ENCODE measurements at regions not wholly inside any gene's neighbourhood (a gene's known extent, or its start where the extent isn't known, plus 50 kb on each side); places are given as distances from the start of the nearest gene placed in this dataset.

DNA sequence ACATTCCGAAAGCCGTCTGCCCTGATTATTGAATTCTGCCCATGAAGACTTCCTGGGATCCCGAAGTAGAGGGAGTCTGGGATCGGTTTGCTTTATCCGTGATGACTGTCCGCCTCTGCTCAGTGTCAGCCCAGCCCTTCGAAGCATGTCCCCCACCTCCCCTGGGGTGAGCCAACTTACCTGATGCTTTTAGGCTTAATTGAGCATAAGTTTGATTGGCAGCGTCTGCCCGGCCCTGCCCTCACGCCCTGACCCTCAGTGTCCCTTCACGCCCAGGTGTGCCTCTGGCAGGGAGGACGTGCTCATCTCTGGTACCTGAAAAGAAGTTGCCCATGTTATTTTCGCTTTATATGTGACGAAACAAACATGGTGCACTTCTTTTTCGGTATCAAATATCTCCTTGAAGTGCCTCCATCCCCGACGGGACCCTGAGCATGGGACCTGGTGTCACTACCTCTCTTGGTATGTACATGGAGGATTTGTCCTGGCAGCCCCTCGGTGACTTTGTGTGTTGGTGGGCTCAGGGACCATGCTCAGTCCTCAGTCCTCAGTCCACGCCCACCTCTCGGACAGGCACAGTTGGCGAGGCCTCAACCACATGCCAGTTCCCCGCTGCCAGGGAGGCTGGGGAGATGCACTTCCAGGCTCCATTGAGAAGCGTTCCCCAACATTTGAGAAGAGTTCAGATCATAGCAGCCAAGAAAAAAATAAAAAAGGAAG is 130.1 kb upstream of the RTL1 start:
- Mint-ChIP-seq H3K27me3 (ENCODE audit: low read depth, unreplicated experiment) (peaks cover 5% of the 10 kb centered on the region), H3K36me3 (ENCODE audit: low read depth, unreplicated experiment) (peaks cover 25% of the 10 kb centered on the region), H3K27ac (ENCODE audit: unreplicated experiment) (peak overlapping the region; percentile 77), H3K4me3 (ENCODE audit: unreplicated experiment) (no peak overlapping the region), H3K4me1 (ENCODE audit: low read depth, unreplicated experiment) (peaks cover 5% of the 10 kb centered on the region), H3K9me3 (ENCODE audit: unreplicated experiment) (peaks cover 13% of the 10 kb centered on the region)
- FAIRE-seq (no peak), DNase-seq (ENCODE audit: low read depth) (no peak)
- no peak overlapping the region for H3K4me3 ChIP-seq (ENCODE audit: insufficient read depth, low read depth, low read length)
- peaks cover 36% of the 10 kb centered on the region for H3K79me2 ChIP-seq (ENCODE audit: insufficient read depth, low read length)
- no peak overlapping the region for H2AFZ ChIP-seq (ENCODE audit: low read depth, low read length)
- TF ChIP-seq, protein P1, sequence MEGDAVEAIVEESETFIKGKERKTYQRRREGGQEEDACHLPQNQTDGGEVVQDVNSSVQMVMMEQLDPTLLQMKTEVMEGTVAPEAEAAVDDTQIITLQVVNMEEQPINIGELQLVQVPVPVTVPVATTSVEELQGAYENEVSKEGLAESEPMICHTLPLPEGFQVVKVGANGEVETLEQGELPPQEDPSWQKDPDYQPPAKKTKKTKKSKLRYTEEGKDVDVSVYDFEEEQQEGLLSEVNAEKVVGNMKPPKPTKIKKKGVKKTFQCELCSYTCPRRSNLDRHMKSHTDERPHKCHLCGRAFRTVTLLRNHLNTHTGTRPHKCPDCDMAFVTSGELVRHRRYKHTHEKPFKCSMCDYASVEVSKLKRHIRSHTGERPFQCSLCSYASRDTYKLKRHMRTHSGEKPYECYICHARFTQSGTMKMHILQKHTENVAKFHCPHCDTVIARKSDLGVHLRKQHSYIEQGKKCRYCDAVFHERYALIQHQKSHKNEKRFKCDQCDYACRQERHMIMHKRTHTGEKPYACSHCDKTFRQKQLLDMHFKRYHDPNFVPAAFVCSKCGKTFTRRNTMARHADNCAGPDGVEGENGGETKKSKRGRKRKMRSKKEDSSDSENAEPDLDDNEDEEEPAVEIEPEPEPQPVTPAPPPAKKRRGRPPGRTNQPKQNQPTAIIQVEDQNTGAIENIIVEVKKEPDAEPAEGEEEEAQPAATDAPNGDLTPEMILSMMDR (IDR thresholded peaks at IDR 0.05; ENCODE audit: insufficient read depth, low read depth, low read length) = no peak
- TF ChIP-seq EZH2 (IDR thresholded peaks at IDR 0.05; ENCODE audit: insufficient read depth, low read length) = no peak
- no peaks in the 10 kb centered on the region for H3K9me3 ChIP-seq (ENCODE audit: insufficient read depth, low read depth, low read length)
- no peaks in the 10 kb centered on the region for H3K4me1 ChIP-seq (ENCODE audit: insufficient read depth, low read length)
- no peak overlapping the region for H3K27ac ChIP-seq (ENCODE audit: low read depth, low read length)
- H3K36me3 ChIP-seq (ENCODE audit: insufficient read depth, low read length) = peaks cover 41% of the 10 kb centered on the region
- no peak overlapping the region for H3K9ac ChIP-seq (ENCODE audit: low read length)
- peaks cover 83% of the 10 kb centered on the region for H4K20me1 ChIP-seq (ENCODE audit: insufficient read depth, low read length)
- no peaks in the 10 kb centered on the region for H3K27me3 ChIP-seq (ENCODE audit: insufficient read depth, low read length)
- H3K4me2 ChIP-seq (ENCODE audit: low read length) = no peak overlapping the region

DNA sequence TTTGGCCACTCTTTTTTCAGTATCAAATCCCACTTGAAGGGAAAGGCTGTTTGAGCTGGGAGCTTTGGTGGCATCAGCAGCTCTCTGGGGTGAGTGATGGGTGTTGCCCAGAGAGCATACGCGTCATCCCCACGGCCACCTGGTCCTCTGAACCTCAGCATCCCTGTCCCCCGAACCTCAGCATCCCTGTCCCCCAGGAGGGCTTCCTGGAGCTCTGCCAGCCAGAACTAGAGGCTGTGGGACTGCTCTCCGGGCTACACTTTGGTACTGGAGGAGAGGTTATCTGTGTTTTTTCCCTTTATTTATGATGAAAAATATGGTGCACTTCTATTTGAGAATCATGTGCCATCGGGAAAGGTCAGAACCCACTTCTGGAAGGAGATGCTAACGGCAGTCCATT is 131.5 kb upstream of the RTL1 start:
- no peak overlapping the region for H3K27ac Mint-ChIP-seq (ENCODE audit: unreplicated experiment)
- peaks cover 24% of the 10 kb centered on the region for H3K36me3 Mint-ChIP-seq (ENCODE audit: low read depth, unreplicated experiment)
- DNase-seq (ENCODE audit: low read depth) = no peak

More for the DNA sequence above, 131.5 kb upstream of the RTL1 start:
- H3K4me1 ChIP-seq (ENCODE audit: insufficient read depth, low read length) = no peaks in the 10 kb centered on the region
- H3K9ac ChIP-seq (ENCODE audit: low read length) = no peak overlapping the region
- H3K27ac ChIP-seq (ENCODE audit: low read depth, low read length) = no peak overlapping the region
- H3K4me3 ChIP-seq (ENCODE audit: insufficient read depth, low read depth, low read length) = no peak overlapping the region
- no peak for TF ChIP-seq EZH2 (IDR thresholded peaks at IDR 0.05; ENCODE audit: insufficient read depth, low read length)
- TF ChIP-seq, protein P1 (IDR thresholded peaks at IDR 0.05; ENCODE audit: insufficient read depth, low read depth, low read length) = no peak
- no peaks in the 10 kb centered on the region for H3K9me3 ChIP-seq (ENCODE audit: insufficient read depth, low read depth, low read length)
- H4K20me1 ChIP-seq (ENCODE audit: insufficient read depth, low read length) = peaks cover 84% of the 10 kb centered on the region
- no peak overlapping the region for H2AFZ ChIP-seq (ENCODE audit: low read depth, low read length)
- H3K4me3 Mint-ChIP-seq (ENCODE audit: unreplicated experiment) = no peak overlapping the region
- peaks cover 54% of the 10 kb centered on the region for H3K36me3 ChIP-seq (ENCODE audit: insufficient read depth, low read length)
- peaks cover 32% of the 10 kb centered on the region for H3K79me2 ChIP-seq (ENCODE audit: insufficient read depth, low read length)
- peaks cover 12% of the 10 kb centered on the region for H3K9me3 Mint-ChIP-seq (ENCODE audit: unreplicated experiment)
- peaks cover 5% of the 10 kb centered on the region for H3K27me3 Mint-ChIP-seq (ENCODE audit: low read depth, unreplicated experiment)
- no peak for FAIRE-seq
- no peaks in the 10 kb centered on the region for H3K27me3 ChIP-seq (ENCODE audit: insufficient read depth, low read length)
- H3K4me1 Mint-ChIP-seq (ENCODE audit: low read depth, unreplicated experiment) = peaks cover 5% of the 10 kb centered on the region
- no peak overlapping the region for H3K4me2 ChIP-seq (ENCODE audit: low read length)

Data from astrocyte (in vitro differentiated cells and primary cell).